Fibroblast of lung (primary cell): ENCODE measurements at regions not wholly inside any gene's neighbourhood (a gene's known extent, or its start where the extent isn't known, plus 50 kb on each side); places are given as distances from the start of the nearest gene placed in this dataset.

Experiments
- DNase-seq, 2 donors: peaks; one replicate each; pipeline versions ENCODE4 v3.0.0 to v3.0.0-alpha.2; 2010; ENCODE audit warnings: low read depth in 2 of 2
- H2AFZ ChIP-seq: 2 replicates; pipeline ENCODE4 v1.5.1; 2012; ENCODE audit warnings: low read length, control low read depth, inconsistent platforms
- H3K27ac ChIP-seq: 2 replicates; pipeline ENCODE4 v1.5.1; 2011; ENCODE audit warnings: low read length, control low read depth; ENCODE audit not compliant: insufficient read depth
- H3K27me3 ChIP-seq: 2 replicates; pipeline ENCODE4 v1.5.1; 2011; ENCODE audit warnings: mild to moderate bottlenecking, low read length; ENCODE audit not compliant: control insufficient read depth, insufficient read depth
- H3K36me3 ChIP-seq: 2 replicates; pipeline ENCODE4 v1.5.1; 2011; ENCODE audit warnings: low read length; ENCODE audit not compliant: control insufficient read depth, insufficient read depth
- H3K4me1 ChIP-seq: 2 replicates; pipeline ENCODE4 v1.5.1; 2011; ENCODE audit warnings: low read length; ENCODE audit not compliant: control insufficient read depth, insufficient read depth; ENCODE audit errors: extremely low read depth
- H3K4me2 ChIP-seq: 2 replicates; pipeline ENCODE4 v1.5.1; 2011; ENCODE audit warnings: low read length, control low read depth; ENCODE audit not compliant: insufficient read depth; ENCODE audit errors: extremely low read depth
- H3K4me3 ChIP-seq, 4 experiments: fragments of 200-600 bp in 1 of 4; sonication (generic) in 1 of 4; replicated peaks in 1 of 4; 2 replicates each; pipeline ENCODE4 v1.5.1; 2011 to 2016; ENCODE audit warnings: low read length in 4 of 4, low read depth in 3 of 4, mild to moderate bottlenecking in 3 of 4, control low read depth in 2 of 4, inconsistent platforms in 1 of 4, mixed read lengths in 1 of 4; ENCODE audit not compliant: insufficient read depth in 1 of 4; ENCODE audit errors: control extremely low read depth in 1 of 4
- H3K79me2 ChIP-seq: 2 replicates; pipeline ENCODE4 v1.5.1; 2012; ENCODE audit warnings: mild to moderate bottlenecking, low read length, inconsistent platforms; ENCODE audit not compliant: control insufficient read depth, insufficient read depth
- H3K9ac ChIP-seq: 2 replicates; pipeline ENCODE4 v1.5.1; 2011; ENCODE audit warnings: mild to moderate bottlenecking, low read length, control low read depth; ENCODE audit not compliant: insufficient read depth
- H3K9me3 ChIP-seq: 2 replicates; pipeline ENCODE4 v1.5.1; 2012; ENCODE audit warnings: low read depth, low read length; ENCODE audit not compliant: control insufficient read depth, insufficient read depth
- H4K20me1 ChIP-seq: 2 replicates; pipeline ENCODE4 v1.5.1; 2011; ENCODE audit warnings: low read length; ENCODE audit not compliant: control insufficient read depth, insufficient read depth; ENCODE audit errors: extremely low read depth
- EZH2 ChIP-seq: IDR thresholded peaks from 2 replicates; pipeline ENCODE4 v1.5.1; 2012; ENCODE audit warnings: low read length, control low read depth, mild to moderate bottlenecking; ENCODE audit errors: missing control alignments
- TF ChIP-seq, protein P1 (sequence below), 2 donors: IDR thresholded peaks in 1 of 2; conservative IDR thresholded peaks in 1 of 2; 1 replicate in 1 of 2; 2 replicates in 1 of 2; pipeline ENCODE4 v1.5.1; 2011 to 2012; ENCODE audit warnings: low read length in 2 of 2, control low read depth in 1 of 2, inconsistent platforms in 1 of 2, low read depth in 1 of 2, mild to moderate bottlenecking in 1 of 2

DNA sequence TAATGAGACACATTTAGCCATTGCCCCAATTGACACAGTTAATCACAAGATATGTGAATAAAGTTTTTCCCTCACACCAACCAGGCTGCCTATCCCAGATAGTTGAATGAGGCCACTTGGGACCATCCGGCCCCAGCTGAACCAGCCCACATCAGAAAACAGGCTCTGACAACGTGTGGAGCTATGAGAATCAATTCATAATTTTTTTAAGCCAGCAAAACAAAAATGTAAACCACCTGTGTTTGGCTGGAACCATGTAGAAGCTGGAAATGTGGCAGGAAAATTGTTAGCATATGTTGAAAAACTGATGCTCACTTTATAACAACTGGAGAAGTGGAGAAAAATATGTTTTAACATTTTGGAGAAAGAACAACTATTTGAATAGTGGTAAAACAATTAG lies 1161.3 kb downstream of the SLITRK1 start:
- no peak overlapping the region for H2AFZ ChIP-seq
- H3K4me1 ChIP-seq, result no peaks in the 10 kb centered on the region
- no peak overlapping the region for H3K9ac ChIP-seq
- H4K20me1 ChIP-seq, result no peaks in the 10 kb centered on the region
- H3K36me3 ChIP-seq, result no peaks in the 10 kb centered on the region
- no peak for DNase-seq
- H3K79me2 ChIP-seq, result no peaks in the 10 kb centered on the region
- no peaks in the 10 kb centered on the region for H3K9me3 ChIP-seq
- TF ChIP-seq, protein P1, sequence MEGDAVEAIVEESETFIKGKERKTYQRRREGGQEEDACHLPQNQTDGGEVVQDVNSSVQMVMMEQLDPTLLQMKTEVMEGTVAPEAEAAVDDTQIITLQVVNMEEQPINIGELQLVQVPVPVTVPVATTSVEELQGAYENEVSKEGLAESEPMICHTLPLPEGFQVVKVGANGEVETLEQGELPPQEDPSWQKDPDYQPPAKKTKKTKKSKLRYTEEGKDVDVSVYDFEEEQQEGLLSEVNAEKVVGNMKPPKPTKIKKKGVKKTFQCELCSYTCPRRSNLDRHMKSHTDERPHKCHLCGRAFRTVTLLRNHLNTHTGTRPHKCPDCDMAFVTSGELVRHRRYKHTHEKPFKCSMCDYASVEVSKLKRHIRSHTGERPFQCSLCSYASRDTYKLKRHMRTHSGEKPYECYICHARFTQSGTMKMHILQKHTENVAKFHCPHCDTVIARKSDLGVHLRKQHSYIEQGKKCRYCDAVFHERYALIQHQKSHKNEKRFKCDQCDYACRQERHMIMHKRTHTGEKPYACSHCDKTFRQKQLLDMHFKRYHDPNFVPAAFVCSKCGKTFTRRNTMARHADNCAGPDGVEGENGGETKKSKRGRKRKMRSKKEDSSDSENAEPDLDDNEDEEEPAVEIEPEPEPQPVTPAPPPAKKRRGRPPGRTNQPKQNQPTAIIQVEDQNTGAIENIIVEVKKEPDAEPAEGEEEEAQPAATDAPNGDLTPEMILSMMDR (conservative IDR thresholded peaks at IDR 0.05 in 1 of 2, IDR thresholded peaks at IDR 0.05 in 1 of 2; ENCODE audit: low read depth in 1 of 2, low read length in 2 of 2), result no peak
- TF ChIP-seq EZH2, result no peak
- H3K4me2 ChIP-seq, result no peak overlapping the region
- H3K27me3 ChIP-seq, result no peaks in the 10 kb centered on the region
- no peak overlapping the region for H3K27ac ChIP-seq
- no peak overlapping the region for H3K4me3 ChIP-seq

DNA sequence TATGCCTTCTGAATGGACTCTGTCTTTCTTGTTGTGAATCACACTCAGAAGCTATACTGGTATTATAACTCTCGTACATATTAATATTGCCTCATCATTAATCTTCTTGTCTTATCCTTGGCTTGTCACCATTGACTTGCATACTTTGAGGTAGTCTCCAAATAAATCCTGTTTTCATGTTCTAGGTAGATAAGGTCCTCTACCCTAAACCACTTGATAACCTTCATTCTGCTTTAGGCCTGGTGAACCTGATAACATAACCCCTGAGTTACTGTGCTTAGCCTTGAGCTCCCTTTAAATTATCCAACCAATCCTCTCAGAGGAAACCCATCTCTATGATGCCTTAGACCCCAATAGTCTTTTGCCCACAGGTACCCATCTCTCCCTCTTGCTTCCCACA lies 1162.3 kb downstream of the SLITRK1 start:
- Histone ChIP-seq H3K9me3 (no peaks in the 10 kb centered on the region), H3K4me3 (no peak overlapping the region), H4K20me1 (no peaks in the 10 kb centered on the region), H3K9ac (no peak overlapping the region), H3K36me3 (no peaks in the 10 kb centered on the region), H2AFZ (no peak overlapping the region), H3K79me2 (no peaks in the 10 kb centered on the region), H3K4me1 (no peaks in the 10 kb centered on the region), H3K4me2 (no peak overlapping the region), H3K27ac (no peak overlapping the region), H3K27me3 (no peaks in the 10 kb centered on the region)
- DNase-seq, result no peak
- TF ChIP-seq, protein P1 (conservative IDR thresholded peaks at IDR 0.05 in 1 of 2, IDR thresholded peaks at IDR 0.05 in 1 of 2; ENCODE audit: low read depth in 1 of 2, low read length in 2 of 2), result no peak

DNA sequence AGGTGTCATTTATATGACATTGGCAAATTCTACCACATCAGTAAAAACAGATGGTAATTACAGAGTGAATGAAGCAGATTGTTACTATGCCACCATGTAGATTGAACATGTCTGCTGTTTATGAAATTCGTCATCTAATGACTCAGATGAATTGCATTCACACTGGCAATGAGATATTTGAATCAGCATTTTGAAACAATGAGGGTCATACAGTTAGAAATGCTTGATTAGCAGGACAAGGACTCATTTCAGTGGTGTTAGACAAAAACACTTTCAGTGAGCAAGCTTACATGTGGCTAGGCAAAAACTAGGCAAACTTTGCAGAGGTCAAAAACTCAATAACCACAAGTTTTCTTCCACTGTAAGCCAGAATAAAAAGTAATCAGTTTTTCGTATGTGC lies 1165.0 kb downstream of the SLITRK1 start:
- Histone ChIP-seq H3K4me3 (no peak overlapping the region), H3K36me3 (no peaks in the 10 kb centered on the region), H3K79me2 (no peaks in the 10 kb centered on the region), H3K27me3 (no peaks in the 10 kb centered on the region), H3K9ac (no peak overlapping the region), H3K4me1 (no peaks in the 10 kb centered on the region), H2AFZ (no peak overlapping the region), H3K9me3 (no peaks in the 10 kb centered on the region), H4K20me1 (no peaks in the 10 kb centered on the region), H3K4me2 (no peak overlapping the region), H3K27ac (no peak overlapping the region)
- DNase-seq, result peak; percentile 65 to 89
- TF ChIP-seq EZH2, result no peak
- TF ChIP-seq, protein P1 (conservative IDR thresholded peaks at IDR 0.05 in 1 of 2, IDR thresholded peaks at IDR 0.05 in 1 of 2; ENCODE audit: low read depth in 1 of 2, low read length in 2 of 2), result no peak
